ENCODE measurements at regions not wholly inside any gene's neighbourhood (a gene's known extent, or its start where the extent isn't known, plus 50 kb on each side); places are given as distances from the start of the nearest gene placed in this dataset.

DNA sequence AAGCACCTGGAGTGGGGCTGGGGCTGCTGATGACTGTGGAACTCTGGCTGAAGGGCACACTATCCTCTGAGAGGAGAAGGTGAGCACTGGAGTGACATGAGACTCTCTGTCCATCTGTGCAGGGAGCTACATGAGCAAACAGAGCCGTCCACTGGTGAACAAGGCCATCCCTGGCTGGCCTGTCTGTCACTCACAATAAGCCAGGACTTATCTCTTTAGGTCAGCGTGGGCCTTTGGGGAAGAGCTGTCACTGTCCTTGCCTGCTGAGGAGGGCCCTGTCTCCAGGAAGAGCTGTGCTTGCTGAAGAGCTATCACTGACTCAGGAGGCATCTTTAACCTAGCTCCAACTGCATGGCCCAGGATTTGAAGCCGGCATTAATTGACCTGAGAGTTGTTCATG lies 82.1 kb downstream of the FOXD2 start:
- 45 to 59% methylated on average over 3 of the region's 3 CpGs for WGBS, 2 experiments (ENCODE audit: low coverage in 1 of 2, low lambda C conversion rate in 2 of 2, missing lambda C conversion rate in 2 of 2)
- H2AFZ ChIP-seq: no peak overlapping the region
- no peaks in the 10 kb centered on the region for H3K79me2 ChIP-seq (ENCODE audit: insufficient read depth)
- no peaks in the 10 kb centered on the region for H3K9me3 ChIP-seq (ENCODE audit: low read depth)
- H3K27me3 ChIP-seq (replicated peaks; ENCODE audit: insufficient read depth): no peaks in the 10 kb centered on the region; the same call in 1 of the 2 replicates
- no peak overlapping the region for H3K4me2 ChIP-seq (ENCODE audit: unreplicated experiment)
- DNase-seq: no peak
- H3K9ac ChIP-seq: no peak overlapping the region
- H3K36me3 ChIP-seq (ENCODE audit: low read depth): no peaks in the 10 kb centered on the region
- no peak overlapping the region for H3K4me3 ChIP-seq
- H4K20me1 ChIP-seq (ENCODE audit: insufficient read depth): no peaks in the 10 kb centered on the region
- H3K27ac ChIP-seq: no peak overlapping the region
- no peak for TF ChIP-seq EZH2 (IDR thresholded peaks at IDR 0.05; ENCODE audit: insufficient read depth, poor library complexity, severe bottlenecking)
- no peak for TF ChIP-seq EZH2phosphoT487 (IDR thresholded peaks at IDR 0.05; ENCODE audit: insufficient read depth, low read depth)
- no peaks in the 10 kb centered on the region for H3K9me2 ChIP-seq (ENCODE audit: insufficient read depth)
- in situ Hi-C loops (cut with MboI): no loop called here
- no peaks in the 10 kb centered on the region for H3K4me1 ChIP-seq (ENCODE audit: insufficient read depth)
- no peaks in the 10 kb centered on the region for H3F3A ChIP-seq (ENCODE audit: insufficient read depth)

DNA sequence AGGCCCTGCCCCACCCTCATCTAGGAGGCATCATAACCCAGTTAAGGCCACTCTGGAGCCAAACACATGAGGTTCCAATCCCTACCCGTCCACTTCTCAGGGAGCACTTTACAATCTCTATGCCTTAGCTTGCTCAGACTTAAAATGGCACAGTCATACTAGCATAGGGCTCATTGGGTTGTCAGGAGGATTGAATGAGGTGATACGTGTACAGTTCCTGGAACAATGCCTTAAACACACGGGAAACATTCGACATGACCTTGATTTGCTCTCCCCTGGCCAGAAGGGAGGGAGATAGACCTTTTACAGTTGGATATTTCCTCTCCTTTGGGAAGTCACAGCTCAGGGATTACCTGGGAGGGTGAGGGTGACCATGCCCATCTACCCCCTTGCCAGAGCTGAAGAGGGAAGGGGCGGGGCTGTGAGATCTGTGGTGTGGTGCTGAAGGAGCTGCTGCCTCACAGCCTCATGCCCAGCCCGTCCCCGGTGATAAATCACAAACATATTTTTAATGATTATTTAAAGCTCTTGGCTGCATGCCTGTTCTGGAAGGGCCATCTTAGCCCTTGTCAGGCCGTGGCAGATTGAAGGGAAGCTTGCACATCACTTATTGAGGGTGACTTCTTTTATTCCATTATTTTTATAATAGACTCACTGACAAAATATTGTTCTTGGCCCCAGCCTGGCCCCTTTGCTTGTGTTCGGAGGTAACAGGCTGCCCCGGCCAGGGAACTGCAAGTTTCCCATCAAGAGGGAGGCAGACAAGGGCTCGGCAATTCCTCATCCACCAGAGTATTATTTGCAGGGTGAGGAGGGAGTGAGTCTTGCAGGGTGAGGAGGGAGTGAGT lies 83.4 kb downstream of the FOXD2 start:
- Histone ChIP-seq H3K4me2 (ENCODE audit: unreplicated experiment) (no peak overlapping the region), H3K9me3 (ENCODE audit: low read depth) (no peaks in the 10 kb centered on the region), H2AFZ (no peak overlapping the region), H3K27me3 (replicated peaks; ENCODE audit: insufficient read depth) (no peaks in the 10 kb centered on the region; the same call in 1 of the 2 replicates), H3K9ac (no peak overlapping the region), H3K4me1 (ENCODE audit: insufficient read depth) (no peaks in the 10 kb centered on the region), H3K4me3 (no peak overlapping the region), H3K79me2 (ENCODE audit: insufficient read depth) (no peaks in the 10 kb centered on the region), H3F3A (ENCODE audit: insufficient read depth) (no peaks in the 10 kb centered on the region), H3K9me2 (ENCODE audit: insufficient read depth) (no peaks in the 10 kb centered on the region), H3K27ac (no peak overlapping the region), H4K20me1 (ENCODE audit: insufficient read depth) (no peaks in the 10 kb centered on the region), H3K36me3 (ENCODE audit: low read depth) (no peaks in the 10 kb centered on the region)
- no peak for DNase-seq
- 35% methylated on average over 11 of the region's 11 CpGs for WGBS, 2 experiments (ENCODE audit: low coverage in 1 of 2, low lambda C conversion rate in 2 of 2, missing lambda C conversion rate in 2 of 2)
- TF ChIP-seq EZH2 (IDR thresholded peaks at IDR 0.05; ENCODE audit: insufficient read depth, poor library complexity, severe bottlenecking): no peak
- no peak for TF ChIP-seq EZH2phosphoT487 (IDR thresholded peaks at IDR 0.05; ENCODE audit: insufficient read depth, low read depth)
- in situ Hi-C loops (cut with MboI): no loop called here

DNA sequence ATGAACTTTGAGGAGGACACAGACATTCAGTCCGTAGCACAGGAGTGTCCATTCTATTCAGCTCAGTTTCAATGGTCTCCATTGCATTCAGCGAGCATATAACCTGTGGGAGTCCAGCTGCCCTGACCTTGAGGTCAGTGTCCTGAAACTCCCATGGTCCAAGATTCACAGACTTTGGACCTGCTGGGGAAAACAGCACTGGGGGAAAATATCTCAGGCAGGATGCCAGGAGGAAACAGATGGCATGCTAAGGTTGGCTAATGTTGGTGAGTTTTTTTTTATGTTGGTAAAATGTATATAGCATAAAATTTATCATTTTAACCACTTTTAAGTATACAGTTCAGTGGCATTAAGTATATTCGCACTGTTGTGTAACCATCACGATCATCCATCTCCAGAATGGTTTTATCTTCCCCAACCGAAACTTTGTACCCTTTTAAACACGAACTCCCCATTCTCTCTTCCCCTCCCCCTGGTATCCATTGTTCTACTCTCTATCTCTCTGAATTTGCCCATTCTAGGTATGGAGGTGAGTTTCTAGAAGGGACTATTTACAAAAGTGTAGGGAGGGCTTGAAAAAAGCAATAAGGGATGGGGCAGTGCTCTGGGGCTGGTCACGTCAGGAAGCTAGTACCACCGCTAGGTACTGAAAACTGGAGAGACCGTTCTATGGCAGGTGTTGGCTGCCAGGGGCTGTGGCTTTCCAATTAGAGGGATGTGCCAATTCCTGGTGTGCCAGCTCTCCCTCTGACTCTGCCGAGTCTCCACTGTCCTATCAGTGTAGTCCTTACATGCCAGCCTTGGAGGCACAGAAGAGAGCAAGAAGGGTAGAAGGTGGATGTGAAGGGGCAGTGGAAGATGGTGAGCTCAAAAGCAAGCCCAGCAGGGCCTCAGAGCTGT lies 85.3 kb downstream of the FOXD2 start:
- Histone ChIP-seq H3K4me2 (ENCODE audit: unreplicated experiment) (no peak overlapping the region), H3K36me3 (ENCODE audit: low read depth) (no peaks in the 10 kb centered on the region), H3K9ac (no peak overlapping the region), H3K27ac (no peak overlapping the region), H3K27me3 (replicated peaks; ENCODE audit: insufficient read depth) (peaks cover 3% of the 10 kb centered on the region; the same call in 1 of the 2 replicates), H3K9me3 (ENCODE audit: low read depth) (no peaks in the 10 kb centered on the region), H4K20me1 (ENCODE audit: insufficient read depth) (no peaks in the 10 kb centered on the region), H3K79me2 (ENCODE audit: insufficient read depth) (no peaks in the 10 kb centered on the region), H3K4me1 (ENCODE audit: insufficient read depth) (no peaks in the 10 kb centered on the region), H3F3A (ENCODE audit: insufficient read depth) (no peaks in the 10 kb centered on the region), H3K9me2 (ENCODE audit: insufficient read depth) (no peaks in the 10 kb centered on the region), H2AFZ (no peak overlapping the region), H3K4me3 (no peak overlapping the region)
- WGBS, 2 experiments (ENCODE audit: low coverage in 1 of 2, low lambda C conversion rate in 2 of 2, missing lambda C conversion rate in 2 of 2): 50 to 53% methylated on average over 10 of the region's 10 CpGs
- DNase-seq: no peak
- TF ChIP-seq EZH2phosphoT487 (IDR thresholded peaks at IDR 0.05; ENCODE audit: insufficient read depth, low read depth) (no peak), EZH2 (IDR thresholded peaks at IDR 0.05; ENCODE audit: insufficient read depth, poor library complexity, severe bottlenecking) (no peak)
- in situ Hi-C loops (cut with MboI): no loop called here

DNA sequence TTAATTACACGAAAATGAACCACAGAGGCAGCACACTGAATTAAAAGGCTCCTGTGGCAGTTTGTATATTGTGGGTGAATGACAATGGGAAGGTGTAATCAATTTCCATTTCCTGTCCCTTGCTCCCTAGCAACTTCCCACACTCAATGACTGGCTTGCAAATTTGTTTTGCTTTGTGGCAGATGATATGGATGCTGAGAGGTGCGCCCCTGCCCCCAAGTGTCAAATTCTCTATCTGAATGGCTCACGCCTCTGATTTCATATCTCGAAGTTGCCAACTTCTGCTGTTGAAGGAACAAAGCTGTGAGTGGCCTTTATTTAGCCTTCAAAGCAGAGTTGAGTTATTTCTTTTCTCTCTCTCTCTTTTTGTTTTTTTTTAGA lies 86.0 kb downstream of the FOXD2 start:
- DNase-seq: no peak

More for the DNA sequence above, 86.0 kb downstream of the FOXD2 start:
- H2AFZ ChIP-seq: no peak overlapping the region
- TF ChIP-seq EZH2 (IDR thresholded peaks at IDR 0.05; ENCODE audit: insufficient read depth, poor library complexity, severe bottlenecking) (no peak), EZH2phosphoT487 (IDR thresholded peaks at IDR 0.05; ENCODE audit: insufficient read depth, low read depth) (no peak)
- no peak overlapping the region for H3K4me2 ChIP-seq (ENCODE audit: unreplicated experiment)
- H4K20me1 ChIP-seq (ENCODE audit: insufficient read depth): no peaks in the 10 kb centered on the region
- in situ Hi-C loops (cut with MboI): no loop called here
- H3K79me2 ChIP-seq (ENCODE audit: insufficient read depth): no peaks in the 10 kb centered on the region
- H3K9me3 ChIP-seq (ENCODE audit: low read depth): no peaks in the 10 kb centered on the region
- no peaks in the 10 kb centered on the region for H3K36me3 ChIP-seq (ENCODE audit: low read depth)
- no peaks in the 10 kb centered on the region for H3K4me1 ChIP-seq (ENCODE audit: insufficient read depth)
- no peaks in the 10 kb centered on the region for H3F3A ChIP-seq (ENCODE audit: insufficient read depth)
- no peak overlapping the region for H3K9ac ChIP-seq
- H3K27me3 ChIP-seq (replicated peaks; ENCODE audit: insufficient read depth): peaks cover 4% of the 10 kb centered on the region; the same call in 1 of the 2 replicates
- WGBS, 2 experiments (ENCODE audit: low coverage in 1 of 2, low lambda C conversion rate in 2 of 2, missing lambda C conversion rate in 2 of 2): 53 to 56% methylated on average over 4 of the region's 4 CpGs
- H3K9me2 ChIP-seq (ENCODE audit: insufficient read depth): no peaks in the 10 kb centered on the region
- no peak overlapping the region for H3K27ac ChIP-seq
- no peak overlapping the region for H3K4me3 ChIP-seq
